GM19043 (cell line): ENCODE measurements at regions not wholly inside any gene's neighbourhood (a gene's known extent, or its start where the extent isn't known, plus 50 kb on each side); places are given as distances from the start of the nearest gene placed in this dataset.
"Not testable (repeated sequence)": the region's sequence is repeated elsewhere in the genome, so short reads cannot be mapped to it uniquely, and the experiment has no call there.

ENCODE experiments used
- ATAC-seq: cut with Tn5 transposase; IDR thresholded peaks from one replicate; pipeline ENCODE4 v1.9.1; 2021; ENCODE audit warnings: low read depth; ENCODE audit not compliant: unreplicated experiment

DNA sequence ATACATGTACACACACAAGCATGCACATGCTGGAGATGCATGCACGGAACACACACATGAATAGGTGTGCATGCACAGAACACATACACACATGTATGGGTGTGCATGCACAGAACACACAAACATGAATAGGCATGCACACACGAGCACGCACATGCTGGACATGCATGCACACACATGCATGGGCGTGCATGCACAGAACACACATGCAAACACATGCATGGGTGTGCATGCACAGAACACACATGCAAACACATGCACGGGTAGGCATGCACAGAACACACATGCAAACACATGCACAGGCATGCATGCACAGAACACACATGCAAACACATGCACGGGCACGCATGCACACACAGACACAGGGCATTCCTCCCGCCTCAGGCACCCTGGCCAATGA is 382.3 kb downstream of the IRX2 start:
- ATAC-seq: no peak

DNA sequence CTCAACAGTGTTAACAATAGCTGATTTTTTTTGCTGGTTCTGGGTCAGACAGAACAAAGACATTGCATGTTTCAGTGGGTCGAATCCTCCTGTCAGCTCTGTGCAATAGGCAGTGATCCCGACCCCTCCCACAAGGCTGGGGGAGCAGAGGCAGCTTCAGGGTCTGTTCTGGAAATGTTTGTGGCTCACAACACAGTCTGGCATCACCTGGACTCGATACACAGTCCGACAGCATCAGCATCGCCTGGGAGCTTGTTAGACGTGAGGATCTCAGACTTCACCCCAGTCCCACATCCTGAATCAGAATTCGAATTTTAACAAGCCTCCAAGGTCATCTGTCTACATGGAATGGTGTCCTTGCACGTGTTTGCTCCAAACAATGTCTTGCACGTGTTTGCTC is 384.7 kb downstream of the IRX2 start:
- no peak for ATAC-seq

DNA sequence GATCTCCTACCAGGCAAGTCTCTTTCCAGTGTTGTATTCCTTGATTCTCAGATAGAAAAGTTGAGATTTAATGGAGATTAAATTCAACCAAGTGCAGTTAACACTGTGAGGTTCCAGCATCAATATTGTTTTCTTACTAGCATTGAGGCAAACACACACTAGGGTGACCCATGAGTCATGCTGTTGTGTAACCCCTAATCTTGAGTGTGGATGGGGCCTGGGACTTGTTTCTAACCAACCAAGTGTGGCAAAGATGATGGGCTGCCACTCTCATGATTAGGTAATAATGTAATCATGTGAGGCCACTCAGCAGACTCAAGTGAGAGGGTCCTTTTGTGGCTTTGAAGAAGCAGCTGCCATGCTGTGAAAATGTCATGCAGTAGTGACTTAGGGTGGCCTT is 394.2 kb downstream of the IRX2 start:
- ATAC-seq: no peak

DNA sequence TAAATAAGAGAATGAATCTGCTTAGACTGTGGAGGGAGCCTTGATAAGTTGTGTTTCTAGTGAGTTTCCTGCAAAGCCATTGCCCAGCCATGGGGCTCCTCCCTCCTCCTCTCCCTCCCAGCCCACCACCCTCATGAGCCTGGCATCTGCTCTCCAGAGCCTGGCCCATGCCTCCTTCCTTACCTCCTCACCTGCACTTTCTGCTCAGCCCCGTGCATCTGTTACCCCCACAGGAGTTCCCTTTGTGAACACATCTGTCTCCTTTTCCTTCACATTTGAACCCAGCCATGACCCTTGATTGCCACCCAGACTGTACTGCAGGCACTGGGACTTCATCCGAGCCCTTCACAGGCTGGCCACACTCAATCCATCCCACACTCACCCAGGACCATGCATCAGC is 395.6 kb downstream of the IRX2 start:
- no peak for ATAC-seq

DNA sequence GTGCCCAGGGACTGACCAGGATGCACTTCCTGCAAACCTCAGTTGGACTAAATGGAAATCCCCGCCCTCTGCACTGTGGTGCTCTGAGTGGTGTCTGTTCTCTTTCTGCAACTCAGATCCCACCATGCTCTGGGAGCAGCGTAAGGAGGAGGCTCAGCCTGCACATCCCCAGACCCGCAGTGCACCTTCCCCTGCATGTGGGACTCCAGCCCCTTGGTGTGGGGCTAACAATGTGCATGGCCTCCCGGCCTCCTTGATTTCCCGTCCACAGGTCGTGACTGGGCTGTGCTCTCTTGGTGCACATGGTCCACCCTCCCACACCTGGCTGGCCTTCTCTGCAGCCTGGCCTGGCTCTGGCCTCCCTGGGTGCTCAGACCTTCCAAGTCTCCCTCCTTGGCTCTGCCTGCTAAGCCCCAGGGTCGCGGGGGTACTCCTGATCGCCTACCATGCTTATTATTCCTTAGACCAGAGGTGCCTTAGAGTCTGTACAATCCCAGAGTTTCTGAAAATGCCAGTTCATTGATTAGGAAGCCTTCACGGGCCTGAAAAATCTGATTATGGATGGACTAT is 397.5 kb downstream of the IRX2 start:
- no peak for ATAC-seq

DNA sequence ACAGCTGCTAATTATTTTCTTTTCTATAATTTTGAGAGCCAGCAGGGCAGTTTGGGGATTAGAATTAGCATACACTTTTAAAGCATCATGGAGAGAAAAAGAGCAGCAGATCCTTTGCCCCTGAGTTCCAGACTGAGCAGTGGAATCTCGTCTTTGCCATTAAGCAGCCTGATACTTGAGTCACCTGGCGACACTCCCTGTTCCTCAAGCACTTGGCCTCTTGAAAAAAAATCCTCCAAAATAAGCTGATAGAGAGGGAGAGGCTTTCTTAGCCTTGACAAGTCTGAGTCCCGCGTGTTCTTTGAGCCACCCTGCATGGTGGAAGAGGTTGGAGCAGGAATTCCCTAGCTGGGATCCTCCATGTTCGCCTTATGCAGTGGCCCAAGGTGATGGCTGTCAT is 398.3 kb downstream of the IRX2 start:
- no peak for ATAC-seq

DNA sequence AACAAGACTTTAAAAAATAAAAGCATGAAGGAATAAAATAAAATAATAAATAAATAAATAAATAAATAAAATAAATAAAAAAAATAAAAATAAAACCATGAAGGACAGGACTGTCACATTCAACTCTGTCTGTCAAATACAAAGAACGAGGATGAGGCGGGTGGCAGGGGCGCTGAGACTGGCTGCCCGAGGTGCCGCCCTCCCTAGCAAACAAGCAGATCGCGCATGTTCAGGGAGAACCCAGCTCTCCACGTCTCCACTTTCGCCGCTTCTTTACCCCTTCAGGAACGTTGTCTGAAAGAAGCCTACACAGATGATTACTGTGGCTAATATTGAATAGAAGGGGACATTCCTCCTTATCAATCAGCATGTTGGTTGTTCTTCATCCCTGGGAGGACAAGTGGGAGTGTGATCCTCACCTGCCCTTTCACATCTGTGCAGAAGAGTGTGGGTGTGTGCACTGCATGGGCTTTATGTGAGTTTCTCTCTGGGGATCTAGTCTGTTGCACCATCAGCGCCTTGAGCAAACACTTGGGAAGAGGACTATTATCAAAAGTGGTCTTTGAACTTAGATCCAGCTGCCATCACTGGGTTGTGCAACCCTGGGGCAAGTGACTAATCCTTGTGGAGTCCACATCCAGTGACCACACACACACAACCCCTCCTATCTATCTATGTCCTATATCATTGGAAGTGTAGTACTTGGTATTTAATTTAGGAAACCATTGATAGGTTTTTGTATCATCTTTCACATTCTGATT is 399.2 kb downstream of the IRX2 start:
- no peak for ATAC-seq

DNA sequence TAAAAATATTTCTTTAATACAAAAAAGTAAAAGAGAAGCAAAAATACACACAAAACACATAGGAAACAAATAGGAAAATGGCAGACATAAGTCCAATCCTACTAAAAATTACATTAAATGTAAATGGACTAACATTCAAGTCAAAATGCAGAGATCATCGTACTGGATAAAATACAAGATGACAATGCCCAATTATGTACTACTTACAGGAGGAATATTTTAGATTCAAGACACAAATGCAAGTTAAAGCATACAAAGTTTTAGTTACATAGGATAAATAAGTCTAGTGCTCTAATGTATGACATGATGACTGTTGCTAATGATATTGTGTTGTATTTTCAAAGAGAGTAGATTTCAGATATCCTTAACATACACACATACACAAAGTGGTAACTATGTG is 401.7 kb downstream of the IRX2 start:
- ATAC-seq: not testable (repeated sequence)

DNA sequence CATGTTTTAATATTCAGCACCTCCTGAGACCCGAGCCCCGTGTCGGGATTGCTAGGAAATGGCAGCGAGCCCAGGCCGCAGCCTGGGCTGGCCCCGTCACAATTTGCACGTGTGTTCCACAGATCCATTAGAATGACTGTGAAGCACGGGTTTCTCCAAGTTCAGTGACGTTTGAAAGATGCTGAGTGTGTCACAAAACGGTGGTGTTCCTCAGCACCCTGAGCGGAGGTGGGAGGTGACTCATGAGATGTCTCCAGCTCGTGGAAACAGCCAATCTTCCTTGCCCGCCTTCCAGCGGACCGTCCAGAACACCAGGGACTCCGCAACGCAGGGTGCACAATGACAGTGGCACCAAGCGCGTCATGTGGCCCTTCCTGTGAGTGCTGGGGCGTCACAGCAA is 412.8 kb downstream of the IRX2 start:
- ATAC-seq: no peak

DNA sequence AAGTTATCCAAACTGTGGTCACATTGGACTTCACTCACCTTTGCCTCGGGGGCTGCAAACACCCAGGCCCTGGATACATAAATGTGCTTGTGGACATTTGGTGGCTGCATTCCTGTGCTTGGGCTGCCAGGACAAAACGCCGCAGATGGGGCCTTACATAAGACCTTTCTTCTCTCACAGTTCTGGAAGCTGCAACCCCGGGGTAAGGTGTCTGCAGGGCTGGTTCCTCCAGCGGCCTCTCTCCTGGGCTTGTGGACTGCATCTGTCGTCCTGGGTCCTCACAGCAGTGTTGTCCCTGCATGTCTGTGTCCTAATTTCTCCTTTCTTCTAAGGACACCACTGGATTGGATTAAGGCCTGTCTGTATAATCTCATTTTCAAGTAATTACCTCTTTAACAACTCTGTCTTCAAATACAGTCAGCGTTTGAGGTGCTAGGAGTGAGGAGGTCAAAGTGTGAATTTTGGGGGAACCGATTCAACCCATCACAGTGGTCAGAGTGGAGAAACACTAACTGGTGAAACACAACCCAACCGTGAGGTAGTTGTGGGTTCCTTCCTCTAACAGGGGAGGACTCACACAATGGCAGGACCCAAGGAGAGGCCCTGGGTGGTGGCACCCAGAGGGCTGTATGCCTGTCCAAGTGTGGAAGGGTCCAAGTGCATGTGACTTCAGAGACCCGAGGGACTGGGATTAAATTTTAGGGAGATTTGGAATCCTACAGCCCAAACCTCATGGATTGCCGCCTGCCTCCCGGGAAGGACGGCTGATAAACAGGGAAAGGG is 415.6 kb downstream of the IRX2 start:
- ATAC-seq: no peak

DNA sequence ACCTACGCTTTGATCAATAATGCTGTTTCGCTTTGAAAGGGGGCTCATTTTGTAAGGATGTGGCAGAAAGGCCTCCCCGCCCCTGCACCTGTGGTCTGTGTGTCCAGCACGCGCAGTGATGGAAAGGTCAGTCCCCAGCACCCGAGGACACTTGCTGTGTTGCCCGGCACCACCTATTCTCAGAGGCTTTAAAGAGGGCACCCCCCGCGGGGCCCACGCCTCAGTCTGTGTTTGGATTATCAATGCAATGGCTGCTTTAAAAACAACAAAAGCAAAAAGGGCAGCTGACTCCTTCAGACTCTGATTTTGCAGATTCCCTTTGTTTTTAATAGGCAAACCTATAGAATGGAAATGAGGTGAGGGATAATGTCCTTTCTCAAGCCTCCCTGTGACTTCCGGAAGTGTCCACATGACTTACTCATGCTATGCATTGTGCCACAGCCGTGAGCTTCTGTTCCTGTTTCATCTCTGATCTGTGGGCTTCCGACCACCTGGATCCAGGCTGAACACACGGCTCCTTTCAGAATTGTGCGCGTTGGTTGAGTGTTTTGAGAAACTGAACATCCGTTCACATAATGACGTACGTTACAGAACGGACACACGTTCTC is 416.2 kb downstream of the IRX2 start:
- no peak for ATAC-seq

DNA sequence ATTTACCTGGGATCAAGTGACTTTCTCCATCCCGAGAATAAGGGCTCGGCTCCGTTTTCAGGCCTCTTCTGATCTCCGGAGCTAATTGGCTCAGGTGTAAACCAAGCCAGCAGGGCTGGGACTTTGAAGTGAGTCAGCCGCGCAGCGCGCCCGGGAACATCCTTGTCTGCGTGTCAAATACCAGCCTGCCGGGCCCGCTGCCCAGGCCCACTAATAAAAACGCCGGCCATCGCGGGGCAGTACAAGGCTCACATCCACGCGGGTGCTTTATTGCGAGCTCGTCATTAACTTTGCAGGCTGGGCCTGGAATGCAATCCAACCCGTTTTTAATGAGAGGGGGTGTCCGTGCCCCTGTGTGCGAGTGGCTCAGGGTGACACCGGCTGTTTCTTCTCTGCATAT is 416.8 kb downstream of the IRX2 start:
- no peak for ATAC-seq

DNA sequence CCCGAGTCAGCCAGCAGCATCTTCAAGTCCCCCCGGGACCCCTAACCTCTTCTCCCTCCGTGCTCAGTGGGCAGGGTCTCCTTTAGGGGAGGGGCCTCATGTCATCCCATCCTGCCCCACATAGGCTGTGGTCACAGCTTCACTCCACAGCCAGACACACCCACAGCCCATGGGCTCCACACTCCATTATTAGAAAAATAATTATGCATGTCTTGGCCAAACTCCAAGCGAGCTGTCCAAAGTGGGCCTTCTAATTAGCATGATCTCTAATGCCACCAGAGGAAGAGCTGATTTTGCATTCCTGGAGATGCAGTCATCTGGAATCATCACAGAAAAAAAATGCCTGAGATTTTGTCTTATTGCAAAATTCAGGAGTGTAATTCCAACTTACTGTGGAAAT is 418.2 kb downstream of the IRX2 start:
- no peak for ATAC-seq

DNA sequence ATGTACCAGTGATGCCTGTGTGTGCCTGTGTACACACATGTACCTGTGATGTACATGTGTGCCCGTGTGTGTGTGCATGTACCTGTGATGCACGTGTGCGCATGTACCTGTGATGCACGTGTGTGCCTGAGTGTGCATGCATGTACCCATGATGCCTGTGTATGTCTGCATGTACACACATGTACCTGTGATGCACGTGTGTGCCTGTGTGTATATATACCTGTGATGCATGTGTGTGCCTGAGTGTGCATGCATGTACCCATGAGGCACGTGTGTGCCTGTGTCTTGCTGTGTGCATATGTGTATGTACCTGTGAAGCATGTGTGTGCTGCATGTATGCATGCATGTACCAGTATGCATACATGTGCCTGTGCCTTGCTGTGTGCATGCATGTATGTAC is 419.0 kb downstream of the IRX2 start:
- ATAC-seq: no peak

DNA sequence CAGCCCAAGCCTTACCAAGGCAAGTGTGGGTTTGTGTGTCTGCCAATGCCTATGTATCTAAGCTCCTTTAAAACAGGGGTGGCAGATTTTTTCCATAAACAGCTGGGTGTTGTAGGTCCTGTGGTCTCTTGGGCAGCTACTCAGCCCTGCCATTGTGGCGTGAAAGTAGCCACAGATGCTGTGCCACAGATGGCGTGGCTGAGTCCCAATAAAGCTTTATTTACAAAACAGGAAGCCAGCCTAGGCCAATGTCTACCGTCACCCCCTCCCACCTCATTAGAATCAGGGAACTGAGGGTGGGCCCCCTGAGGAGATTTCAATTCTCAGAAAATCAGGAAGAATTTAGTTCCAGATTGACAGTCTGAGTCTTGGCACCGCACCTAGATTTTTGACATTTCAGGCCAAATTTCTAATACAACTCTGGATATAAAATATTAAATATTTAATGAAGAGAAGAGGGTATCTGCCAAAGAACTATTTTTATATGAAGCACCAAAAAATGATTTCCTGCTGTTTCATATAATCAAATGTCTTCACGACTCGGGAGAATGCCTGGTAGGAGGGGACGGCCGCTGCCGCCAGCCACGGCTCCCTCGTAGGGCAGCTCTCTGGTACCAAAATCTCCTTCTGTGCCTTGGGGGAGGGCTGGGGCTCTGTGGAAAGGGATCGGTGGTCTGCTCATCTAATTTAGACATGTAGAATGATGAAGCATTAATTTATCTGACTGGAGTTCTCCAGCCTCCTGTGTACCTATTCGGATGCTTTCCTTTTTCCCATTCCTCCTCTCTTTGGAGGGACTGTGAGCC is 420.9 kb downstream of the IRX2 start:
- no peak for ATAC-seq

DNA sequence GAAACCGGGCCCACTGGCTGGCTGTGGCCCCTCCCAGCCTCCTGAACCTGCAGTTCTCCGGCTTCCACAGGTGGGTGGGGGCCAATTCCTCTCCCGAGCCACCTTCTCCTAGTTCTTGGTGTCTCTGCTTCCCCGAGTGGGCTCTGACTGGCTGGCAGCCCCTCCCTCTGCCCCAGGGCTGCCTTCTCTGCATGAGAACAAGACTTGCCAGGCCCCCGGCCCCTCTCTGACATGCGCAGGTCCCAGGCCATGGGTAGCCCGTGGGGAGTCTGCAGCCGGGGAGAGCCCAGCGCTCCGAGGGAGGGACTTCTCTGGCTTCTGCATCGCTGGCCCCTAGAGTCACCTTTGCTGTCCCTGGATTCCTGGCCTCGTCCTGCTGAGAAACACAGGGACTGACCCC is 421.7 kb downstream of the IRX2 start:
- ATAC-seq: no peak

DNA sequence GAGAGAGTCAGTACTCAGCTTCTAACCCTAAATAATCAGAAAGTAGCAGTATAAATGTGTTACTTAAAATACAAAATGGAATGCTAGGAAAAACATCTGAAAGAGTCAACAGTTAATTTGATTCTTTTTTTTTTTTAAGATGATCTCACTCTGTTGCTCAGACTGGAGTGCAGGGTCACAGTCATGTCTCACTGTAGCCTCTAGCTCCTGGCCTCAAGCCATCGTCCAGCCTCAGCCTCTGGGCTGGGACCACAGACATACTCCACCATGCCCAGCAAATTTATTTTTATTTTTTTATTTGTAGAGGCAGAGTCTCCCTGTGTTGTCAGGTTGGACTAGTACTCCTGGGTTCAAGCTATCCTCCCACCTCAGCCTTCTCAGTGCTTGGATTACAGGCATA is 424.9 kb downstream of the IRX2 start:
- ATAC-seq: no peak

DNA sequence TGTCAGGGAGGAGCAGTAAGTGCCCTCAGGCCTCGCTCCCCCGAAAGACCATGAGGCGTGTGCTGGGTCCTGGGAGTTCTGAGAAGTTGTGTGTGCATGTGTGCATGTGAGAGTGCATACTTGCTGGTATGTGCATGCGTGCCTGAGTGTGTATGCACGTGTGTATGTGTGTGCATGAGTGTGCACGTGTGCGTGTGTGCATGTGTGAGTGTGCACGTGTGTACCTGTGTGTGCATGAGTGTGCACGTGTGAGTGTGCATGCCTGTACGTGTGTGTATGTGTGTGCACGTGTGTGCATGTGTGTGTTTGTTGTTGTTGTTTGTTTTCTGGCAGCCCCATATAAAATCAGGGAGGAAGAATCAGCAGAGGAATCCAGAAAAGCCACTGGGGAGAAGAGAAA is 426.7 kb downstream of the IRX2 start:
- ATAC-seq: no peak

DNA sequence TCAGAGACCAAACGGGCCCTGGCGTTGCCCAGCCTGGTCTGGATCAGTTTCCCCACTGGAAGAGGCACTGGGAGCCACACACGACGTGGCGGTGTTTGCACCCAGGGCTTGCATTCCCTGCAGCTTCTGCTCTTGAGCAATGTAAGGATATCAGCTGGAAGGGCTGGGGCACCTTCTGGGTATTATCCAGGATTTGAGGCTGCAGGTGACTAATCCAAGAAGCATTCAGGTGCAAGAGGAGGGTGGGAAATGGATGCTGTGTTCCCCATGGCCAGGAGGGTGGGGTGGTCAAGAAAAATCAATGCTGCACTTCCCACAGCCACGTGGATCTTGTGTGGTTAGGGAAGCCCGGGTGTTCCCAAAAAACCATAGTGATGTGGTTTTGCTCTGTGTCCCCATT is 430.9 kb downstream of the IRX2 start:
- no peak for ATAC-seq

DNA sequence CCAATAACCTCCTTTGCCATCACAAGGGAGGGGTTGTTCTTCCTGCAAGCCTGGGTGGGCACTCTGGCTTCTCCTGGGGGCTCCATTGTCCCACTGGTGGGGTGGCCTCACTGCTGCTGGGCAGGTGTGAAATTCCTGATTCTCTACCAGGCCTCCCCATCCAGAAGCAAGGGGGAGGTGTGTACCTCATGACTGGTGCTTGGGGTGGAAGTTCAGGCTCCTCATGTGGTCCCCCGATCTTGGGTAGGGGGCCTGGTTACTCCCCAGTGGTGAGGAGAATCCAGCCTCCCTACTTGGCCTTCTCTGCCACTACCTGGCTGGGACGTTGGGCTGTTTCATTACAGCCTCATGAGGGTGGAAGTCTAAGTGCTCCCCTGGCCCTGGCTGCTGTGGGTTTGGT is 433.9 kb downstream of the IRX2 start:
- no peak for ATAC-seq

DNA sequence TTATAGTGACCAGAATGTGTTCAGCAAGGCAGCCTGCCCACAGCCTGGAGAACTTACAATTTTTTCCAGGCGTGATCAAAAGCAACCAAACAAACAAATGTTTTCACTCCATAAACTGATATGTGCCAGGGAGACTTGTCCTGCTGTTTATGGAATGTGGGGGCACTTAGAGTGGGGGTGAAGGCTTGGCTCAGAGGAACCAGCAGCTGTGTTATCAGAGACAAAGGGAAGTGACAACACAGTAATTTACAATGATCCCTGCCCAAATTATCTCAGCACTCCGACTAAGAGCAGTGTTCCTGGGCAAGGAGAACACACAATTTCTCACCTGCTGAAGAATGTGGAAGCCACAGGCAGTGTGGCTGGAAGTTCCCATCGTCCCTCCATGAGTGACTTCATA is 429.1 kb upstream of the IRX4 start:
- no peak for ATAC-seq
